Right hindlimb (tissue), 1 donor: ENCODE measurements at regions not wholly inside any gene's neighbourhood (a gene's known extent, or its start where the extent isn't known, plus 50 kb on each side); places are given as distances from the start of the nearest gene placed in this dataset.
"Not testable (repeated sequence)": the region's sequence is repeated elsewhere in the genome, so short reads cannot be mapped to it uniquely, and the experiment has no call there.

Source experiments
- DNase-seq: peaks from one replicate; pipeline ENCODE4 v3.0.0-alpha.2; 2018

DNA sequence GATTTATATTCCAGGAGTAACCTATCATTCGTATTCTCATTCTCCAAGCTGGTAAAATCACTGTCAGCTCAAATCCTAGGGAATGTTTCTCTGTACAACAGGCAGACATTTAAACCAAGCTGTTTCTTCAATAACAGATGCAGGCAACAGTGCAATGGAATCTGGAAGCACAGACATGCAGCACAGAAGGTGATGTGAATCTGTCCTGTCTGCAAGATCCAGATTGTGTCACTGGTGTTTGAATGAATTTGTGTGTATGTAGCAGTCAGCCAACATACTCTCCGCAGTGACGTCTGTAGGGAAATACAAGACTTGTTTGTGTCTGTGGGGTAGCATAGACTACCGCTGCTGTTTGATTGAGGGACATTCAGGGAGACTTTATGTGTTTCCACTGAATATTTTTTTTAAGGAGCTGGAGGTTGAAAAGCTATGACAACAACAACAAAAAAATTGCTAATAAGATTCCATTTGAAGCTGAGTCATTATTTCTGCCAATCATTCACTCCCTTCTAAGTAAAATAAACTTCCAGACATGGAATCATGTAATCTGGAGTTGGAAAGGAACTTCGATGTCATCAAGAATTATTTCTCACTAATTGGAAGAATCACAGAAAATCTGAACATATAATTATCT is 122.9 kb upstream of the MYO3A start:
- DNase-seq = no peak

DNA sequence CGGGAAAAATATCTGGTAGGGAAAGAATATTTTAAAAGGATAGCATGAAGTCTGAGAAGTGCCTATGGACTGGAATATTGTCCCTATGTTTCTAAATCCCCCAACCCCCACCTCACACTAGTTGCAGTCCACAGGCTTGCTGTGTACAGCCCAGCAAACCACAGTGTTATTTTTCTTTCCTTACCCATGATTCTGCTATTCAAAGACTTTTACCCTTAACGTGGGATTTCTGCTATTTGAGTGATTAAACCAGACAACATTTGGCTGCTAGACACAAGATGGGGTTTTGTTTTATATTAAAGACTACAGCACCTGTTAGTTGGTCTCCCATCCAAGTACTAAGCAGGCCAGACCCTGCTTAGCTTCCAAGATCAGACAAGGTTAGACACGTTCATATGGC is 120.5 kb upstream of the MYO3A start:
- no peak for DNase-seq

DNA sequence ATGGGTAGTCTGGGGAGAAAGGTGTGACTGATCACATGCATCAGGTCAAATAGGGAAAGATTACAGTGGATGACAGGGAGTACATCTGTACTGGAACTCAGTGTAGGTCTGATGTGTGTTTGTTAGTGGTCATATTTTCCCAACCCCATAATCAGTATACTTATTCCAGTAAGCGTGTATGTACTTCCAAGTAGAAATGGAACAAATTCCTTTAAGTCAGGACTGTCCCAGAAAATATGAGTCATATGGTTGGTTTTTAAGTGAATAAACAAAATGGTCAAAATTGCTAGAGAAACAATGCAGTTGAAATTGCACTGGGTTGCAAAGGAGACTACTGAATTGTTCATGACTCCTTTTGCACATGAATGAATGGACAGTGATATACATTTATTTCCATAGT is 118.8 kb upstream of the MYO3A start:
- DNase-seq = no peak

DNA sequence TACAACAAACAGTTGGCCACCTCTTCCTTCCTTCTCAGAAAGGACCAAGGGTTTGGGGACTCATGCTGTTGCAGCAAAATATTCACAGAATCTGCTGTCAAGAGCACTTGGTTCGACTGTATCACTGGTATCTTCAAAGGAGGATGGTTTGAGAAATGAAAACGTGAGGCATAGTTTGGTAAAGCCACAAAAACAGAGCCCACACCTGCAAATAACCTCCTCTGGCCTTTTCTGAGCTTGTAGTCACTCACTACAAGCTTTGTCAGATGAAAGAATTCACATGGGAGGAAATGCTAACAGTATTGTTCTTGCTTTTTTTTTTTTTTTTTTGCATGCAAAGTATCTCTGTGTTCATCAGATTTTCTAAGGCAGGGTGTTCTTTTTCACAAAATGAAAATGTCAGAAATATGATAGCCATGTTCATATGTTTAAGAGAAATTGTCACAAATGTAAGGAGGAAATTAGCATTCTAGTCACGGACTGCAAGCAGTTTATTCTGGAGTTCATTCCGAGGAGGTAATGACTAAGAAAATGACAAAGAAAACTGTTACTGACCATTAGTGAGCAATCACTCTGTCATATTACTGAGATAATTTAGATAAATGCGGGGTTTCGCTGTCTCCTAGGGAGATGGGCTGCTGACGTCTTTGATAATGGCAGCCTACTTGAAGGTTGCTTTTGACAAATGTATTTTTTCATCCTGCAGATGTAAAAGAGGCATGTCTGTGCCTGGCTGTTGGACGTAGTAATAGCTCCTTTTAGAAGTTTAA is 117.8 kb upstream of the MYO3A start:
- DNase-seq = no peak

DNA sequence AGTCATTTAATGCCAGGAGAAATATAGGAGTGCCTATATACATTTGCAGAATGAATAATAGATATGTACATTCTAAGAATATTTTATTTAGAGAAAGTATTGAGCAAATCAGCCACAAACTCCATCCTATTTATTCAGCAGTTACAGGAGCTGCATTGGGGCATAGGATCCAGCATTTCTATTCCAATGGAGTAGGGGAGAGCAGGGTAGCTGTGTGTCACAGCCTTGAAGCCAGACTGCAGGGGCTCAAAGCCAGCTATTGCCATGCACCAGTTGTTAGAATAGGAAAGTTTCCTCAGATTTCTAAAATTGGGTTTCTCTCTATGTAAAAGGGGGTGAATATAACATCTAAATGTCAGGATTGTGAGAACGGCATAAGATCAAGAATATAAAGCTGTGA is 116.8 kb upstream of the MYO3A start:
- DNase-seq = no peak

DNA sequence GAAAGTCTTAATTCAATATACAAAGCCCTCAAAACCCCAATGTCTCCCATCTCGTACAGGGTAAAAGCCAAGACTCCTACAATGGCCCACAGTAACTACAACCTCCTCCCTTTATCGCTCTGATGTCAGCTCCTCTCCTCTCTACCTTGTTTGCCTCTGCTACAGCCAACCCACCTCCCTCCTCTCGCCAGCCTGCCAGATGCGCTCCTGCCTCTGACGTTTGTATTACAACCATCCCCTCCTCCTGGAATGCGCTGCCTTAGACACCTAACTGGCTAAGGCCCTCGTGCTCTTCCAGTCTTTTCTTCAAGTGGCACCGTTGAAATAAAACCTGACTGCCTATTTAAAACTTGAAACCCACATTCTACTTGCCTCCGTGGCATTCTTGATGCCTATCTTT is 115.3 kb upstream of the MYO3A start:
- no peak for DNase-seq

DNA sequence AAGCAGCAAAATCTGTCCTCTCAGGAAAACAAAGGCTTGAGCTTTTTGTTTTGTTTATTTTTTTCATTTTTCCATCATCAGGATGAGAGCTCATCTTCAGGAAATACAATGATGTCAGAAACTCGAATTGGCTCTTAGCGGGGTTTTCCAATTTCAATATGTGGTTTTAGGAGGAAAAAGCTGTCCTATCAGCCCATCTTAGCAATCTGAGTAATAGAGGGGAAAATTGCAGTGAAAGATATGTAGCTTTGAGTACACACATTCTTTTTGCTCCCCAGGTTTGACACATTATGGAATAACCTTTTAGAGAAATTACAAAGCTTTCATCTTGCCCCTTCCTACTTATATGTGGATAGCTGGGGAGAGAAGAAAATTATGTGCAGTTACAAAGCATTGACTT is 113.6 kb upstream of the MYO3A start:
- no peak for DNase-seq

DNA sequence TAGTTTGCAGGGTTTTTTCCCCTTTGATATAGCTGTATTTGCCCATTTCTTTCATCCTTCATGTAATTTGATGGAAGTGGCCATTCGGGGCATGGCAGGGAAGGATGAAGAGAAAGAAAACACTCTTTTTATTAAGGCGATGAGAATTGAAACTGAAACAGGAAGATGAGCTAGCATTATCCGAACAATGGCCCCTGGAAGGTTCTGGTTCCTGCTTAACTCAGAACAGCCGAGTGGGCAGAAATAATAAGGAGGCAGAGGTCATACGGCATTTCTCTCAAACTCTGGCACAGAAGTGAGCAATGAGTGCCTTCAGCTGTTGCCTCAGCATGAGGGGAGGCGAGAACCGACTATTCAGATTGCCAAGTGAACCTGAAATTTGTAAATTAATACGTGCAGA is 113.2 kb upstream of the MYO3A start:
- no peak for DNase-seq

DNA sequence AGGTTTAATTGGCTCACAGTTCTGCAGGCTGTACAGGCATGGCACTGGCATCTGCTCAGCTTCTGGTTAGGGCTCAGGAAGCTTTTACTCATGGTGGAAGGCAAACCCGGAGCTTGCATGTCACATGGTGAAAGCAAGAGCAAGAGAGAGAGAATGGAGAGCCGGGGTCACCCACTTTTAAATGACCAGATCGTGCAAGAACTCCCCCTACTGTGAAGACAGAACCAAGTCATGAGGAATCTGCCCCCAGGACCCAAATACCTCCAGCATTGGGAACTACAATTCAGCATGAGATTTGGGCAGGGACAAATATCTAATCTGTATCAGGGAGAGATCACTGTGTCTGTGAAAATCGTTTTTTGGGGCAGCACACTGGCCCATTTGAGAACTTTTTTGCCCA is 110.0 kb upstream of the MYO3A start:
- DNase-seq = no peak

DNA sequence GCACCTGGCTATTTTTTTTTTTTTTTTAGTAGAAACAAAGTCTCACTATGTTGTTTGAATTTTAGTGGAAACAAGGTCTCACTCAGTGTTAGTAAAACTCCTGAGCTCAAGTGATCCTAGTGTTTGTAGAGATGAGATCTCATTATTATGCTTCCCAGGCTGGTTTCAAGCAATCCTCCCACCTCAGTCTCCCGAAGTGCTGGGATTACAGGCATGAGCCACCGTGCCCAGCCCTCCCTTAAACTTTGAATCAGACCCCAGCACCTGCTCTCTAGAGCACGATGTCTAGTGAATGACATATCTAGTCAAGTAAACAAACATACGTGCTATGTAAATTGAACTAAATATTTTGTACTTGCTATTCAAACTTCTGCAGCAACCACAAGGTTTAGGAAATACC is 105.6 kb upstream of the MYO3A start:
- DNase-seq = no peak

DNA sequence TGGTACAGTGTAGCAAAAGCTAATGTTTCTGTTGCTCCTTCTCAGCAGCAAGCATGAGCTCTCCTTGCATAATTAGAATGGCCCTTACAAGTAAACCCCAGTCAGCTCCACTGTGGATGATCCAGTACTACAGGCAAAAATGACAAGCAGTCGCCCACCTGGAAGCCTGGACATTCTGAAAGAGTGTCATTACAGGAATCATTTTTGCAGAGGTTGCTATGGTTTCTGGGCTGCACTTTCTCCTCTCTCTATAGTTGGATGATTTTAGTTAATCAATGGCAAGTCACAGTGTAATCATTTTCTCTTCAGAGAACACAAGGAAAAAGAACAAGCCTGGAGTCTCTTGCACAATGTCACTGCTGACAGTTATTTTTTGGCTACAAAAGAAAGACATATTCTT is 102.9 kb upstream of the MYO3A start:
- DNase-seq = no peak

DNA sequence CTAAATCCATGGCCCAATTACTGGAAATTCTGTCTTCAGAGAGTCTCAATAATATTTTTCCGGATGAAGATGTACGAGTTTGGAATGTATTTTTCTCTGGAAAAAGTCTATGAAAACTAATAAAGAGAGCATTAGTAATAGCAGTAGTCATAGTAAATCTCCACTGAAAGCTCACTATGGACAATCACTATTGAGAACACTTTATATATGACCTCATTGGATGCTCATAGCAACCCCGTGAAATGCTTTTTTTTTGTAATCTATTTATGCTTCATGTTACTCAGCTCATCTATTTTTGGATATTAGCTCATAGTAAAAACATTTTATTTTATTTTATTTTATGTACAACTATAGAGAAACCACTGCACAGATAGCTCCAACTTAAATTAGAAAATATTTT is 94.3 kb upstream of the MYO3A start:
- DNase-seq = no peak

DNA sequence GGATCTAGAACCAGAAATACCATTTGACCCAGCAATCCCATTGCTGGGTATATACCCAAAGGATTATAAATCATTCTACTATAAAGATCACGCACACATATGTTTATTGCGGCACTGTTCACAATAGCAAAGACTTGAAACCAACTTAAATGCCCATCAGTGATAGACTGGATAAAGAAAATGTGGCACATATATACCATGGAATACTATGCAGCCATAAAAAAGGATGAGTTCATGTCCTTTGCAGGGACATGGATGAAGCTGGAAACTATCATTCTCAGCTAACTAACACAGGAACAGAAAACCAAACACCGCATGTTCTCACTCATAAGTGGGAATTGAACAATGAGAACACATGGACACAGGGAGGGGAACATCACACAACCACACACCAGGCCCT is 93.2 kb upstream of the MYO3A start:
- not testable (repeated sequence) for DNase-seq

DNA sequence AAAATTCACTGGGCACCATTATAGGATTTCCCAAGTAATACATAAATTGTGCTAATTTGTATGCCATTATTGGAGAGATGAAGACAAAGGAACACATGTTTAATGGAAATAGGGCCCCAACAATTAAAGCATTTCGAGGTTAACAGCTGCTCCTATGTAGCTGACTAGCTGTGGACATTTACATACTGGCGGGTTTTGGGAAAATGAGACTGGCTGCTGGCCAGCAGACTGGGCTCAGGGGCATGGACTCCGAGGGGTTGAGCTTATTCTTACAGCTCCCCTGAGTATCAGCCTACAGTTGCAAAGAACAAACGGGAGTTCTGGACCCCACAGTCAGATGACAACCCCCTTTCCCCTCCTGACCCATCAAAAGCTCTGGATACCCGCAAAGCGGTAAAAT is 91.9 kb upstream of the MYO3A start:
- no peak for DNase-seq

DNA sequence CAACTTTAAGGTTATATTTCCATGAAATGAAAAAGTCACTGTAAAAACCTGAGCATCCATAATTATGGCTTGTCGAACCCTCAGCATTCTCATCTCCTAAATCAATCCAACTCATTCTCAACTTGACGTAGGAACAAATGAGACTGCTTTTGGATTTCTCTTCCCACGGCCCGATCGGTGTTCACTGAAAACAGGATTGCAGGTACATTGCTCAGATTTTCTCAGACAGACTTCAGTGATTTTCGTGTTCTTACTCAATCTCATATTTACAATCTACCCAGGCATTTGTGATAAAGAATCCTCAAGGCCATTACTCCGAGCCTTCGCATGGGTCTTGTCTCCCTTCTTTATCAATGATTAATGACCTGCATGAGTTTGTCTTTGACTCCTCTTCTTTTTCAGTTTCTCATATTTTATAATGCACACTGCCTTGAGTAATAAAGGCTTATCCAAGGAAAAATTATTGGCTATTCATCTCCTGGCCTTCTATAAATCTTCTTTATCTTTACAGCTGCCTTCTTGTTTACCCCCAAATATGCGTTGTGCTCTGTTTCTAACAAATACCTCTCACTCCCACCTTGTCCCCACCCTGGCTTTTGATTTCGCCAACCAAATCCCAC is 90.4 kb upstream of the MYO3A start:
- DNase-seq = no peak

DNA sequence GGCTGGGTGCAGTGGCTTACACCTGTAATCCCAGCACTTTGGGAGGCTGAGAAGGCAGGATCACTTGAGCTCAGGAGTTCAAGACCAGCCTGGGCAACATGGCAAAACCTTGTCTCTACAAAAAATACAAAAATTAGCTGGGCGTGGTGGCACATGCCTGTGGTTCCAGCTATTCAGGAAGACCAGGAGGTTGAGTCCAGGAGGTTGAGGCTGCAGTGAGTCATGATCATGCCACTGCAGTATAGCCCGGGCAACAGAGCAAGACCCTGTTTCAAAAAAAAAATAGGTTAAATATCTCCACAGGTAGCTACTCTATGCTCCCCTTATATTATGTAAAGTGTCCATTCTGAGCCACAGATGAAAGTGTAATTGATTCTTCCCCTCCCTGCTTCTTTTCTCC is 89.3 kb upstream of the MYO3A start:
- DNase-seq = not testable (repeated sequence)

DNA sequence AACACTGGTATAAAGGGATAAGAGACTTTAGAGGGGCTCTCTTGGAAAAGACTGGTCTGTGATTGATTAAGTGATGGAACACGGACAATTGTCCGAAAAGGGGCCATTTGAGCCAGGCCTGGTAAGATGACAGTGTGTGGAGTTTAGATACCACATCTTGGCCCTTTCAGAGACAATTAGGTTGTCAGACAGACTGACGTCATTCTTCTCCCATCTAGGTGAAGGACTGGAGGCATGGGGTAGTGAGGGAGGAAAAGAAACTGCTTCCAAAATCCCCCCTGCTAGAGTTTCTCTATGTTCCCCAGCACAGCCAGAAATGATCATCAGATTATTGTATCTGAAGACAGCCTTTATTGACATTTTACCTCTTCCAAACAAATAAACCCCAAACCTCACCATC is 84.8 kb upstream of the MYO3A start:
- DNase-seq = no peak

DNA sequence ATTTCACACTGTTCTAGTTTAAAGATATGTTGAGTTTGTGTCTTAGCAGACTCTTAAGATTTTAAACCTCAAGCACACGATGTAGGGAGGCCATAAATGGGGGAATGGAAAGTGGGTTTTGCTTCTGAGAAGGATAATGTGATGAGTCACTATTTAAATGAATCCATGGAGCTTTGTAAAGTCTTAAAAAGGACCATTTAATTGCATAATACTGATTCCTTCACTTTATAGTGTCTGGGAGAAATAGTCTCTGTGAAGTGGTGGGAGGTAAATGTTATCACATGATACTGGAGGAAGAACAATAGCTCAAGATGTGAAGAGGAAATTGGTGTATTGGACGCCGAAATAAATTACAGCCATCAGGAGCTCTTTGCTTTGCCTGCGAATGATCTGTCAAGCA is 84.0 kb upstream of the MYO3A start:
- no peak for DNase-seq

DNA sequence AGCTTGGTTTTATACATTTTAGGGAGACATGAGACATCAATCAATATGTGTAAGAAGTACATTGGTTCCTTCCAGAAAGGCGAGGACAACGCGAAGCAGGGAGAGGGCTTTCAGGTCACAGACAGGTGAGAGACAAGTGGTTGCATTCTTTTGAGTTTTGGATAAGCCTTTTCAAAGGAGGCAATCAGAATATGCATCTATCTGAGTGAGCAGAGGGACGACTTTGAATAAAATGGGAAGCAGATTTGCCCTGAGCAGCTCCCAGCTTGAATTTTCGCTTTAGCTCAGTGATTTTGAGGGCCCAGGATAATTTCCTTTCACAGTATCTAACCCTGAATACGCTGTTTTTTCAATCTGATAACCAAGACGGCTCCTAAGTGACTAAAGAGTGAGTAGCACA is 82.5 kb upstream of the MYO3A start:
- DNase-seq = no peak

DNA sequence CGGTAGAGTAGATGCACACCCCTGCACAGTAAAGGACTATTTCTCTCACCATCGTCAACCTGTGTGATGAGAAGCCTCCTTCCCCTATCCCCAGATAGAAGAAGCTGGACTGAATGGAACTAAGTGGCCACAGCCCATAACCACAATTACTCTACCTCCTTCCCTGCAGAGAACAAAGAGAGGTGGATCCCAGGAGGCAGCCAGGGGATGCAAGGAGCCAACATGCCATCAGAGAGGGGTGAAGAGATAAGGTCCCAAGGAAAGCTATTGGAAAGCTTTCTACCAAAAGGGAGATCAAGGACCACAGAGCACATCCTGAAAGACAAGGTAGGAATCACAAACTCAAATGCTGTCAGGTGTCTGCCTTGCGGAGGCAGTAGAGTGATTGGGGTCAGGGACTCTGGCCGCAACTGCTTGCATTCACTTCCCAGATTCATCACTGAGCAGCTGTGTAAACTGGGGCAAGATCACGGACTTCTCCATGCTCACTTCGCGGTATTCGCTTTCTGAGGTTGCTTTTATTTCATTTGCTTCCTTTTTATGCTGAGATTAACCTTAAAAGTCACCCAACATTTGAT is 81.6 kb upstream of the MYO3A start:
- no peak for DNase-seq

DNA sequence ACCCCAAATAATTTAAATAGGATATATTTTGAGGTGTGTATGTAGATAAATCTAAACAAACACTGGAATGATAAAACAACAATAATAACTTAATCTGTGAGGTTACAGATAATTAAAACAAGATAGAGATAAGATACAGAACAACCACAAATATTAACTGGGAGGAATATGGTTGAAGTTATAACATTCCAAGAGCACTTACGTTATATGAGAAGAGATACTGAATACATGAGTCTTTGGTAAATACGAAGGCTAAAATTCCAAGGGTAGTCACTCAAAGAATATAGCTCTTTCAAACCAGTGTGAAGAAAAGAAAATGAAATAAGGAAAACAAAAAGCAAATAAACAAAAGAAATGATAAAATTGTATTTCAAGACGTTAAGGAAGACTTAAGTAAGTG is 76.0 kb upstream of the MYO3A start:
- DNase-seq = no peak

DNA sequence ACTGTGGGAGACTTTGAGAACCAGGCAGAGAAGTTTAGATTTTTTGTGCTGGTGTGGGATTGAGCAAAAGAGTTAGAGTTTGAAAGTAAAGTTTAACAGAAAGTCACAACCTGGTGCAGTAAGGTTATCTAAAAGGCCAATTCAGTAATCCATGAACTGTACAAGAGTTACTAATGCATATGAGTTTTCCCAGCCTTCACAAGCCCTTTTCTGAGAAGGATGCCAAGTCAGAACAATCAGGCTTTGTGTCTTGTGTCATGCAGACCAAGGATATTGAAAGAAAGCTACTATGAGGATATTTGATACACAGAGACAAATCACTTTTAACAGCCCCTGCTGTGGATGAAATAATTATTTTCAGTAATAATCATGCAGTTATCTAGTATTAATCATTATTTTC is 68.8 kb upstream of the MYO3A start:
- DNase-seq = no peak

DNA sequence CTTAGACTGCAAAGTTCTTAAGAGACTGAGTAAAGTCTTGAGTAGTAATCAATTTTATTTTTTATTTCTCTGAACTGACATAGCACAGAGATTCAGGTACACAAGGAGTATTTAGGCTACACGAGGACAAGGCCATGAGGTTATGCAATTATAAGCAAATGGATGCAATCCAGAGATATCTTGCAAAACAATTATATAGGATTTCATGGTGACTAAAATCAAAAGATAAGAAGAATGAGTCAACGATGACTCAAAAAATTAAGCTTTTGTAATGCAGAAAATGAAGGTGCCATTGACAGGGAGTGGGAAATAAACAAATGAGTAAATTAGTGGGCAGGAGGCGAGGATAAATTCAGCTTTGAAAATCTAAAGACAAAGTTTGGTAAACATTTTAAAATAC is 66.7 kb upstream of the MYO3A start:
- DNase-seq = no peak

DNA sequence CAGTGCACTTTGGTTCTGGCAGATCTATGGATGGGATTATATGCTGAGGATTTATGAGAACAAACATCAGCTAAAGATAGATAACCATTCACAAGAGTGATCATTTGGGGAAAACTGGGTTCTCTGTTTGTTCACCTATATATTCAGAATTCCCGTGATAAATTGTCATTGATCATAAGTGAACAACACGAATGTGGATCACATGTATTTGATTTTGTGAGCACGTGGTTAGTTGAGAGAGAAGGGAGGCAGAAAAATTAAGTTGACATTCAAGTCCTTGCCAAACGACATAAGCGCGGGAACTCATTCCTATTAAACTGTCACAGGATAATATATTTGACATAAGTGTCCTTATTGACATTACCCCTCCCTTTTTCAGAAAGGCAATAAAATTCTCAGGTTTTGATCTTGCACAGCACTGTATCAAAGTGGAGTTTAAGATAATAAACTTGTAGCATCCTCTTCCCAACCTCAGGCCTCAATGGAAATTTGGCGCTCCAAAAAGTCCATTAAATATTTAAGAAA is 64.9 kb upstream of the MYO3A start:
- no peak for DNase-seq
